Thymus (tissue), 11 donors: ENCODE measurements at regions not wholly inside any gene's neighbourhood (a gene's known extent, or its start where the extent isn't known, plus 50 kb on each side); places are given as distances from the start of the nearest gene placed in this dataset.
"Not testable (repeated sequence)": the region's sequence is repeated elsewhere in the genome, so short reads cannot be mapped to it uniquely, and the experiment has no call there.

Source experiments
- DNase-seq, 9 donors: peaks; one replicate each; pipeline ENCODE4 v3.0.0-alpha.2; 2013; ENCODE audit warnings: low spot score in 9 of 9, low read depth in 6 of 9, missing footprints in 1 of 9
- H3K27ac ChIP-seq, 2 donors: one replicate each; pipeline ENCODE4 v1.5.1; 2013; ENCODE audit warnings: control low read depth in 1 of 2, low read depth in 1 of 2, low read length in 1 of 2, mild to moderate bottlenecking in 1 of 2, moderate library complexity in 1 of 2
- H3K27me3 ChIP-seq, 2 donors: one replicate each; pipeline ENCODE4 v1.5.1; 2013; ENCODE audit warnings: low read length in 1 of 2; ENCODE audit not compliant: control insufficient read depth in 2 of 2, insufficient read depth in 1 of 2
- H3K36me3 ChIP-seq, 2 donors: one replicate each; pipeline ENCODE4 v1.5.1; 2013; ENCODE audit warnings: low read length in 1 of 2, mild to moderate bottlenecking in 1 of 2, moderate library complexity in 1 of 2; ENCODE audit not compliant: control insufficient read depth in 2 of 2, insufficient read depth in 2 of 2
- H3K4me1 ChIP-seq, 2 donors: one replicate each; pipeline ENCODE4 v1.5.1; 2013; ENCODE audit warnings: low read length in 2 of 2; ENCODE audit not compliant: control insufficient read depth in 2 of 2, insufficient read depth in 2 of 2
- H3K4me3 ChIP-seq, 2 donors: one replicate each; pipeline ENCODE4 v1.5.1; 2013; ENCODE audit warnings: low read length in 2 of 2, control low read depth in 1 of 2, mild to moderate bottlenecking in 1 of 2
- H3K9me3 ChIP-seq, 2 donors: one replicate each; pipeline ENCODE4 v1.5.1; 2013; ENCODE audit warnings: low read length in 1 of 2, mild to moderate bottlenecking in 1 of 2; ENCODE audit not compliant: control insufficient read depth in 2 of 2, insufficient read depth in 1 of 2
- WGBS: extraction: QIAGEN DNeasy Blood & Tissue Kit; methylation state at CpG from one replicate; pipeline ENCODE4 v1.1.7; 2013; 5-methylcytosine and 5-hydroxymethylcytosine counted together
- donor health status: healthy.

GRCh38 chr7:34577934-34578333 is 80.1 kb upstream of the NPSR1 start:
- H3K27me3 ChIP-seq, DNase-seq, H3K9me3 ChIP-seq, H3K27ac ChIP-seq, H3K4me1 ChIP-seq, H3K4me3 ChIP-seq, H3K36me3 ChIP-seq: not testable (repeated sequence)
- 97% methylated on average over 1 of the region's 1 CpG for WGBS

- not testable (repeated sequence) for H3K27me3 ChIP-seq, H3K4me3 ChIP-seq, H3K27ac ChIP-seq, H3K36me3 ChIP-seq, H3K4me1 ChIP-seq, H3K9me3 ChIP-seq, DNase-seq
- WGBS = 94% methylated on average over 6 of the region's 6 CpGs
Observed at GRCh38 chr7:34581698-34582097, 76.3 kb upstream of the NPSR1 start.

GRCh38 chr7:34584526-34584925 is 73.5 kb upstream of the NPSR1 start:
- 96% methylated on average over 6 of the region's 6 CpGs for WGBS
- H3K27ac ChIP-seq = no peak overlapping the region
- peaks cover 0 to 4% of the 10 kb centered on the region in 2 donors for H3K9me3 ChIP-seq
- H3K27me3 ChIP-seq = no peaks in the 10 kb centered on the region
- no peak overlapping the region for H3K4me3 ChIP-seq
- no peaks in the 10 kb centered on the region for H3K4me1 ChIP-seq
- H3K36me3 ChIP-seq = no peaks in the 10 kb centered on the region
- no peak for DNase-seq

GRCh38 chr7:34596887-34597286 is 61.1 kb upstream of the NPSR1 start:
- Histone ChIP-seq H3K36me3 (no peaks in the 10 kb centered on the region), H3K9me3 (no peaks in the 10 kb centered on the region), H3K27ac (no peak overlapping the region), H3K27me3 (no peaks in the 10 kb centered on the region), H3K4me3 (no peak overlapping the region), H3K4me1 (no peaks in the 10 kb centered on the region)
- no peak for DNase-seq
- 83% methylated on average over 2 of the region's 2 CpGs for WGBS

- Histone ChIP-seq H3K9me3 (no peaks in the 10 kb centered on the region), H3K4me3 (no peak overlapping the region), H3K36me3 (no peaks in the 10 kb centered on the region), H3K4me1 (no peaks in the 10 kb centered on the region), H3K27ac (no peak overlapping the region), H3K27me3 (no peaks in the 10 kb centered on the region)
- WGBS = 79% methylated on average over 3 of the region's 3 CpGs
- no peak for DNase-seq
Observed at GRCh38 chr7:34603711-34604444, 54.1 kb upstream of the NPSR1 start.
